CD4-positive, CD25-positive, alpha-beta regulatory T cell (primary cell): ENCODE measurements at regions not wholly inside any gene's neighbourhood (a gene's known extent, or its start where the extent isn't known, plus 50 kb on each side); places are given as distances from the start of the nearest gene placed in this dataset.

Experiments used
- ATAC-seq, 2 donors: fragments of 150-1000 bp; cut with Tn5 transposase; one replicate each; pipeline ENCODE4 v1.10.0; 2021; ENCODE audit warnings: low read depth in 2 of 2, moderate number of reproducible peaks in 2 of 2, moderate library complexity in 1 of 2
- DNase-seq, 3 donors: peaks; one replicate each; pipeline versions ENCODE4 v3.0.0 to v3.0.0-alpha.2; 2012 to 2022; ENCODE audit warnings: mixed read lengths in 1 of 3
- H3K27ac ChIP-seq: one replicate; pipeline ENCODE4 v1.7.0; 2013; ENCODE audit warnings: mild to moderate bottlenecking, low read length; ENCODE audit not compliant: insufficient read depth, poor library complexity, severe bottlenecking
- H3K27me3 ChIP-seq: one replicate; pipeline ENCODE4 v1.7.0; 2013; ENCODE audit warnings: low read length; ENCODE audit not compliant: control insufficient read depth, insufficient read depth
- H3K36me3 ChIP-seq: one replicate; pipeline ENCODE4 v1.7.0; 2013; ENCODE audit warnings: mild to moderate bottlenecking, low read length, moderate library complexity; ENCODE audit not compliant: control insufficient read depth, insufficient read depth
- H3K4me1 ChIP-seq: 2 replicates; pipeline ENCODE4 v1.7.0; 2013; ENCODE audit warnings: mild to moderate bottlenecking, low read length; ENCODE audit not compliant: insufficient read depth, control insufficient read depth, poor library complexity, severe bottlenecking
- H3K4me3 ChIP-seq: one replicate; pipeline ENCODE4 v1.7.0; 2013; ENCODE audit warnings: low read depth, mild to moderate bottlenecking, low read length, moderate library complexity
- H3K9me3 ChIP-seq, 2 experiments: 1 replicate in 1 of 2; 2 replicates in 1 of 2; pipeline ENCODE4 v1.7.0; 2013; ENCODE audit warnings: low read length in 2 of 2, mild to moderate bottlenecking in 1 of 2, moderate library complexity in 1 of 2; ENCODE audit not compliant: control insufficient read depth in 2 of 2
- H3K27ac Mint-ChIP-seq, 3 donors: one replicate each; pipeline ENCODE4 v1.8.0; 2020 to 2022; ENCODE audit warnings: mild to moderate bottlenecking in 3 of 3, mixed read lengths in 3 of 3, moderate library complexity in 2 of 3
- H3K27me3 Mint-ChIP-seq: one replicate; pipeline ENCODE4 v1.8.0; 2022; ENCODE audit warnings: mild to moderate bottlenecking, mixed read lengths
- H3K36me3 Mint-ChIP-seq: one replicate; pipeline ENCODE4 v1.8.0; 2020; ENCODE audit warnings: mixed read lengths
- H3K4me1 Mint-ChIP-seq, 4 donors: one replicate each; pipeline ENCODE4 v1.8.0; 2020 to 2022; ENCODE audit warnings: mixed read lengths in 4 of 4, mild to moderate bottlenecking in 1 of 4
- H3K4me3 Mint-ChIP-seq, 4 donors: one replicate each; pipeline ENCODE4 v1.8.0; 2020 to 2022; ENCODE audit warnings: mild to moderate bottlenecking in 4 of 4, mixed read lengths in 4 of 4, moderate library complexity in 3 of 4
- H3K9me3 Mint-ChIP-seq, 7 donors: one replicate each; pipeline ENCODE4 v1.8.0; 2020 to 2022; ENCODE audit warnings: mixed read lengths in 7 of 7, mild to moderate bottlenecking in 3 of 7, moderate library complexity in 2 of 7

GRCh38 chr5:15326932-15327331, 173.0 kb upstream of the FBXL7 start:
- no peak overlapping the region for H3K27ac Mint-ChIP-seq
- H3K27ac ChIP-seq, result no peak overlapping the region
- no peaks in the 10 kb centered on the region for H3K27me3 ChIP-seq
- H3K4me3 ChIP-seq, result no peak overlapping the region
- no peaks in the 10 kb centered on the region for H3K27me3 Mint-ChIP-seq
- no peaks in the 10 kb centered on the region for H3K9me3 ChIP-seq
- ATAC-seq (no peak), DNase-seq (no peak)
- H3K36me3 ChIP-seq, result no peaks in the 10 kb centered on the region
- no peaks in the 10 kb centered on the region for H3K4me1 Mint-ChIP-seq
- no peaks in the 10 kb centered on the region for H3K36me3 Mint-ChIP-seq
- peaks cover 0 to 7% (median 2%) of the 10 kb centered on the region in 7 donors for H3K9me3 Mint-ChIP-seq
- H3K4me3 Mint-ChIP-seq, result no peak overlapping the region
- H3K4me1 ChIP-seq, result no peaks in the 10 kb centered on the region

- H3K9me3 Mint-ChIP-seq, result peaks cover 0 to 7% (median 2%) of the 10 kb centered on the region in 7 donors
- H3K4me1 Mint-ChIP-seq, result no peaks in the 10 kb centered on the region
- DNase-seq, result no peak
- H3K4me3 Mint-ChIP-seq, result no peak overlapping the region
- H3K27ac Mint-ChIP-seq, result no peak overlapping the region
- Histone ChIP-seq H3K27me3 (no peaks in the 10 kb centered on the region), H3K27ac (no peak overlapping the region), H3K9me3 (no peaks in the 10 kb centered on the region), H3K36me3 (no peaks in the 10 kb centered on the region), H3K4me3 (no peak overlapping the region), H3K4me1 (no peaks in the 10 kb centered on the region)
- no peaks in the 10 kb centered on the region for H3K36me3 Mint-ChIP-seq
- ATAC-seq, result no peak
- no peaks in the 10 kb centered on the region for H3K27me3 Mint-ChIP-seq
Measured at GRCh38 chr5:15326471-15326870, 173.5 kb upstream of the FBXL7 start.

- Mint-ChIP-seq H3K27me3 (no peaks in the 10 kb centered on the region), H3K4me1 (no peaks in the 10 kb centered on the region), H3K4me3 (no peak overlapping the region), H3K36me3 (no peaks in the 10 kb centered on the region), H3K27ac (no peak overlapping the region), H3K9me3 (peaks cover 0 to 7% (median 3%) of the 10 kb centered on the region in 7 donors)
- ATAC-seq, result no peak
- H3K36me3 ChIP-seq, result no peaks in the 10 kb centered on the region
- H3K9me3 ChIP-seq, result no peaks in the 10 kb centered on the region
- H3K4me1 ChIP-seq, result no peaks in the 10 kb centered on the region
- no peak overlapping the region for H3K4me3 ChIP-seq
- DNase-seq, result no peak
- no peak overlapping the region for H3K27ac ChIP-seq
- H3K27me3 ChIP-seq, result no peaks in the 10 kb centered on the region
Measured at GRCh38 chr5:15322421-15322820, 177.6 kb upstream of the FBXL7 start.

- Mint-ChIP-seq H3K4me3 (no peak overlapping the region), H3K36me3 (no peaks in the 10 kb centered on the region), H3K4me1 (no peaks in the 10 kb centered on the region), H3K9me3 (peaks cover 0 to 9% (median 3%) of the 10 kb centered on the region in 7 donors), H3K27me3 (no peaks in the 10 kb centered on the region), H3K27ac (no peak overlapping the region)
- Histone ChIP-seq H3K4me3 (no peak overlapping the region), H3K36me3 (no peaks in the 10 kb centered on the region), H3K27me3 (no peaks in the 10 kb centered on the region), H3K27ac (no peak overlapping the region), H3K4me1 (no peaks in the 10 kb centered on the region), H3K9me3 (no peaks in the 10 kb centered on the region)
- DNase-seq (no peak), ATAC-seq (no peak)
Measured at GRCh38 chr5:15321776-15322175, 178.2 kb upstream of the FBXL7 start.

GRCh38 chr5:15320871-15321270, 179.1 kb upstream of the FBXL7 start:
- peaks cover 0 to 5% (median 2%) of the 10 kb centered on the region in 7 donors for H3K9me3 Mint-ChIP-seq
- Histone ChIP-seq H3K4me1 (no peaks in the 10 kb centered on the region), H3K36me3 (no peaks in the 10 kb centered on the region), H3K4me3 (no peak overlapping the region), H3K9me3 (no peaks in the 10 kb centered on the region), H3K27ac (no peak overlapping the region), H3K27me3 (no peaks in the 10 kb centered on the region)
- ATAC-seq (no peak), DNase-seq (no peak)
- no peak overlapping the region for H3K4me3 Mint-ChIP-seq
- H3K4me1 Mint-ChIP-seq, result no peaks in the 10 kb centered on the region
- no peaks in the 10 kb centered on the region for H3K36me3 Mint-ChIP-seq
- no peaks in the 10 kb centered on the region for H3K27me3 Mint-ChIP-seq
- no peak overlapping the region for H3K27ac Mint-ChIP-seq

- H3K4me3 Mint-ChIP-seq, result no peak overlapping the region
- no peak for DNase-seq
Measured at GRCh38 chr5:15304914-15305834, 194.8 kb upstream of the FBXL7 start.

GRCh38 chr5:15304066-15304731, 195.8 kb upstream of the FBXL7 start:
- no peaks in the 10 kb centered on the region for H3K4me1 ChIP-seq
- DNase-seq (no peak), ATAC-seq (no peak)
- Mint-ChIP-seq H3K9me3 (peaks cover 0 to 10% (median 5%) of the 10 kb centered on the region in 7 donors), H3K27ac (no peak overlapping the region), H3K36me3 (no peaks in the 10 kb centered on the region), H3K4me1 (no peaks in the 10 kb centered on the region), H3K27me3 (no peaks in the 10 kb centered on the region), H3K4me3 (no peak overlapping the region)
- H3K27ac ChIP-seq, result no peak overlapping the region
- no peak overlapping the region for H3K4me3 ChIP-seq
- no peaks in the 10 kb centered on the region for H3K27me3 ChIP-seq
- no peaks in the 10 kb centered on the region for H3K9me3 ChIP-seq
- no peaks in the 10 kb centered on the region for H3K36me3 ChIP-seq

More at GRCh38 chr5:15304914-15305834, 194.8 kb upstream of the FBXL7 start:
- no peak overlapping the region for H3K27ac ChIP-seq
- Mint-ChIP-seq H3K27ac (peak overlapping the region in 1 of 3 donors; percentile 49), H3K9me3 (peaks cover 0 to 10% (median 5%) of the 10 kb centered on the region in 7 donors), H3K4me1 (no peaks in the 10 kb centered on the region), H3K36me3 (no peaks in the 10 kb centered on the region), H3K27me3 (no peaks in the 10 kb centered on the region)
- H3K4me3 ChIP-seq, result no peak overlapping the region
- ATAC-seq, result no peak
- H3K9me3 ChIP-seq, result no peaks in the 10 kb centered on the region
- no peaks in the 10 kb centered on the region for H3K36me3 ChIP-seq
- H3K4me1 ChIP-seq, result no peaks in the 10 kb centered on the region
- H3K27me3 ChIP-seq, result no peaks in the 10 kb centered on the region
